Neutrophil (primary cell): ENCODE measurements at regions not wholly inside any gene's neighbourhood (a gene's known extent, or its start where the extent isn't known, plus 50 kb on each side); places are given as distances from the start of the nearest gene placed in this dataset.

Experiments used
- H3K27ac ChIP-seq: fragments of 200-600 bp; sonication (generic); 2 replicates; pipeline ENCODE4 v1.5.1; 2016; ENCODE audit warnings: mild to moderate bottlenecking, moderate library complexity
- H3K27me3 ChIP-seq: fragments of 200-600 bp; sonication (generic); 2 replicates; pipeline ENCODE4 v1.6.0; 2016; ENCODE audit warnings: mild to moderate bottlenecking
- H3K36me3 ChIP-seq: fragments of 200-600 bp; sonication (generic); 2 replicates; pipeline ENCODE4 v1.5.1; 2017
- H3K4me1 ChIP-seq, 2 experiments: fragments of 200-600 bp in 1 of 2; sonication (generic) in 1 of 2; 1 replicate in 1 of 2; 2 replicates in 1 of 2; pipeline versions ENCODE4 v1.5.1 to v1.6.1; 2013 to 2016; ENCODE audit warnings: low read depth in 1 of 2, low read length in 1 of 2, mild to moderate bottlenecking in 1 of 2, moderate library complexity in 1 of 2; ENCODE audit not compliant: control insufficient read depth in 1 of 2, insufficient read depth in 1 of 2
- H3K4me3 ChIP-seq, 2 experiments: fragments of 200-600 bp in 1 of 2; sonication (generic) in 1 of 2; 1 replicate in 1 of 2; 2 replicates in 1 of 2; pipeline ENCODE4 v1.5.1; 2013 to 2016; ENCODE audit warnings: low read depth in 1 of 2, low read length in 1 of 2, mild to moderate bottlenecking in 1 of 2, moderate library complexity in 1 of 2
- H3K9me3 ChIP-seq: fragments of 200-600 bp; sonication (generic); 2 replicates; pipeline ENCODE4 v1.5.1; 2016
- CTCF ChIP-seq: fragments of 200-600 bp; sonication (generic); IDR thresholded peaks from 2 replicates; pipeline ENCODE4 v1.5.1; 2016; ENCODE audit warnings: antibody characterized with exemption

- TF ChIP-seq CTCF: no peak
- Histone ChIP-seq H3K4me1 (no peaks in the 10 kb centered on the region), H3K4me3 (no peak overlapping the region), H3K27ac (no peak overlapping the region), H3K9me3 (no peaks in the 10 kb centered on the region), H3K27me3 (no peaks in the 10 kb centered on the region), H3K36me3 (no peaks in the 10 kb centered on the region)
Measured at GRCh38 chr3:160103397-160103796, 114.8 kb downstream of the IL12A start.

DNA sequence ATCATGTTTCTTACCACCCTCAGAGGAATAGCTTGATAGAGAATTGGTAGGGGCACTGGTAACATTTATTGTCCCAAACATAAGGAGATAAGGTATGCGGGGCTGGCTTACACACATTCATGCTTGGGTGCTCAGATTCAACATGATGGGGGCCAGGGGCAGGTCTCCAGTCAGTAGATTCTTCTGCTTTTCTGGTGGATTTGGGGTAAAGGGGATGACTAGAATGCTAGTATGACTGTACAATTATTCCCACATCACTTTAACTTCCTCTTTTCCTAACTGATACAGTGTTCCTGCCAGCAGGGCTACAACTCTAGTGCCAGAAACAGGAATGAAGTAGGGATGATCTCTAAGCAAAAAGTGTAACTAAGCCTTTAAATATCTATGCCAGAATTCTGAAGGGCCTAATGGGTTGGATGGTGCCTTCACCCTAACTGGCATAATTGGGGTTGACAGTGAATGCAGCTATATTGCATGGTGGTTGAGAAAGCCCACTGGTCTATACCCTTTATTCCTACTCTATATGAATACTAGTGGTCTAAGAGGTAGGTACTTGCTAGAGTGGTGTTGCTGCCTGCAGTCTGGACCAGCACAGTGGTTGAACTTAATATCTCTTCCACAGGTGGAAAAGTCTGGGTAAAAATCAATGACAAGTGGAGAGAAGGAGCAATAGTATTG lies 117.4 kb downstream of the IL12A start:
- no peaks in the 10 kb centered on the region for H3K27me3 ChIP-seq
- no peaks in the 10 kb centered on the region for H3K36me3 ChIP-seq
- TF ChIP-seq CTCF: no peak
- no peaks in the 10 kb centered on the region for H3K9me3 ChIP-seq
- no peaks in the 10 kb centered on the region for H3K4me1 ChIP-seq
- no peak overlapping the region for H3K27ac ChIP-seq
- H3K4me3 ChIP-seq: no peak overlapping the region

DNA sequence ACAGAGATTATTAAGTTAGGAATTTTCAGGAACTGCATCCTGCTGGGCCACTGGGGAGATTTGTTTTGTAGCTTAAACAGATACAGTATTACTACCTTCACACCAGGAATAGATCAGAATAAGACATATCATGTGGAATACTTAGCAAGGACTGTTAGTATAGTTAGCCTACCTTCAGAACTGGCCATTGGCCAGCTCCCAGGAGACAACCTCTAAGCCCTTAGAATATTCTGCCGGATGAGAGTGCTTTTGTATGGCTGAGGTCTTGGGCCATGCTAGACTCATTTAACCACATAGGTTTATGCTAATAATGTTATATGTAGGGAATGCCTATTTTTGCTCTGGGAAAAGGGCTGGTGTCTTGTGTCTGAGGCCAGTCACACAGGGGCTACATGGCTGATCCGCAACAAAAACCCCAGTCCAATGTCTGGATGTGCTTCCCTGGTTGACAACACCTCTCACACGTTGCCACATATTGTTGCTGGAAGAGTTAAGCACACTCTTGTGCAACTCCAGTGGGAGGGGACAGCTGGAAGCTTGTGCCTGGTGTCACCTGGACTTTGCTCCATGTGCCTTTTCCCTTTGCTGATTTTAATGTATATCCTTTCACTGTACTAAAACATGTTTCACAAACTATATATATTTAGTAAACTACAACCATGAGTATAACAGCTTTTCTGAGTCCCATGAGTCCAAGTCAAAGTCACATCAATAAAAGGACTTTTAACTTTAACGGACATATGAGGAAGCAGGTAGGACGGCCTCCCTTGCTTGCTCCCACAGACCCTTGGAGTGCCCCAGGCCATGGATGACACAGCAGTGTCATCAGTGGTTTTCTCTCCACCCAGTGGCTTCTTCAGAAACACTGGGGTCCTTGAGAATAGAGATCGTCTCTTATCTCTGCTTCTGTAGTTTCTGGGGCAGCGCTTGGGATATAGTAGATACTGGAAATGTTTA lies 118.0 kb upstream of the C3orf80 start:
- no peaks in the 10 kb centered on the region for H3K36me3 ChIP-seq
- no peaks in the 10 kb centered on the region for H3K27me3 ChIP-seq
- H3K4me3 ChIP-seq: no peak overlapping the region
- no peaks in the 10 kb centered on the region for H3K4me1 ChIP-seq
- H3K27ac ChIP-seq: no peak overlapping the region
- H3K9me3 ChIP-seq: no peaks in the 10 kb centered on the region
- TF ChIP-seq CTCF: no peak

GRCh38 chr3:160108362-160108761 lies 116.9 kb upstream of the C3orf80 start:
- no peaks in the 10 kb centered on the region for H3K36me3 ChIP-seq
- no peaks in the 10 kb centered on the region for H3K4me1 ChIP-seq
- no peaks in the 10 kb centered on the region for H3K27me3 ChIP-seq
- no peak overlapping the region for H3K27ac ChIP-seq
- no peak for TF ChIP-seq CTCF
- H3K4me3 ChIP-seq: no peak overlapping the region
- no peaks in the 10 kb centered on the region for H3K9me3 ChIP-seq

DNA sequence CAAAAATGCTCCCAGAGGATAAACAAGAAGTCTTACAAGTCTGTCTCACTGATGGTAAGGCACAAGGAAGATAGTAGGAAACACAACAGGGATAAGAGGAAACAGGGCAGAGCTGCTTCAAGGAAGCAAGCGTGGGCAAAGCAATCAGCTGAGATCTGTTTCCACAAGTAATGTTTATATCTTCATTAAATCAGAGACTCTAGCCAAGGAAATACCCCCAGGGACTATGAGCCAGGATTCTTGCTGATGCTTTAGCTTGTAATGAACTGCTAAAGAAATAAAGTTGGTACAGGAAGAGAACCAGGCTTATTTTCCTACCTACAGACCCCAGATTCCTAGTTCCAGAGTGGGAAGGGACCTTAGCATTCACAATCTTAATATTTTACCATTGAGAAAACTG lies 112.7 kb upstream of the C3orf80 start:
- Histone ChIP-seq H3K27ac (no peak overlapping the region), H3K4me3 (no peak overlapping the region), H3K9me3 (no peaks in the 10 kb centered on the region), H3K27me3 (peaks cover 5% of the 10 kb centered on the region), H3K36me3 (no peaks in the 10 kb centered on the region), H3K4me1 (no peaks in the 10 kb centered on the region)
- no peak for TF ChIP-seq CTCF
